HUES6 (cell line): ENCODE measurements at regions not wholly inside any gene's neighbourhood (a gene's known extent, or its start where the extent isn't known, plus 50 kb on each side); places are given as distances from the start of the nearest gene placed in this dataset.
"Not testable (repeated sequence)": the region's sequence is repeated elsewhere in the genome, so short reads cannot be mapped to it uniquely, and the experiment has no call there.

ENCODE experiments used
- H3K27ac ChIP-seq: 2 replicates; pipeline ENCODE4 v1.7.0; 2013; ENCODE audit warnings: low read depth, mild to moderate bottlenecking, low read length, inconsistent platforms
- H3K27me3 ChIP-seq: 2 replicates; pipeline ENCODE4 v1.6.1; 2013; ENCODE audit warnings: low read length; ENCODE audit not compliant: control insufficient read depth, insufficient read depth
- H3K36me3 ChIP-seq: 2 replicates; pipeline ENCODE4 v1.6.1; 2013; ENCODE audit warnings: low read length; ENCODE audit not compliant: control insufficient read depth, insufficient read depth
- H3K4me1 ChIP-seq: 2 replicates; pipeline ENCODE4 v1.6.1; 2013; ENCODE audit warnings: low read length; ENCODE audit not compliant: control insufficient read depth, insufficient read depth
- H3K4me3 ChIP-seq: 2 replicates; pipeline ENCODE4 v1.5.1; 2013; ENCODE audit warnings: low read depth, low read length
- H3K9ac ChIP-seq: one replicate; pipeline ENCODE4 v1.6.1; 2013; ENCODE audit warnings: mild to moderate bottlenecking, low read length
- H3K9me3 ChIP-seq: 2 replicates; pipeline ENCODE4 v1.6.1; 2013; ENCODE audit warnings: low read depth, low read length; ENCODE audit not compliant: control insufficient read depth, insufficient read depth

- no peaks in the 10 kb centered on the region for H3K4me1 ChIP-seq
- no peak overlapping the region for H3K27ac ChIP-seq
- no peaks in the 10 kb centered on the region for H3K27me3 ChIP-seq
- no peak overlapping the region for H3K9ac ChIP-seq
- H3K4me3 ChIP-seq = no peak overlapping the region
- no peaks in the 10 kb centered on the region for H3K9me3 ChIP-seq
- H3K36me3 ChIP-seq = no peaks in the 10 kb centered on the region
Measured at GRCh38 chr3:176840641-176841286, 356.5 kb downstream of the TBL1XR1 start.

- Histone ChIP-seq H3K27ac (no peak overlapping the region), H3K9me3 (no peaks in the 10 kb centered on the region), H3K9ac (no peak overlapping the region), H3K36me3 (no peaks in the 10 kb centered on the region), H3K4me3 (no peak overlapping the region), H3K4me1 (no peaks in the 10 kb centered on the region), H3K27me3 (no peaks in the 10 kb centered on the region)
Measured at GRCh38 chr3:176839901-176840300, 357.4 kb downstream of the TBL1XR1 start.

- Histone ChIP-seq H3K9ac (no peak overlapping the region), H3K27me3 (no peaks in the 10 kb centered on the region), H3K36me3 (no peaks in the 10 kb centered on the region), H3K4me3 (no peak overlapping the region), H3K27ac (no peak overlapping the region), H3K4me1 (no peaks in the 10 kb centered on the region), H3K9me3 (no peaks in the 10 kb centered on the region)
Measured at GRCh38 chr3:176839466-176839865, 357.8 kb downstream of the TBL1XR1 start.

GRCh38 chr3:176827244-176827643 is 370.0 kb downstream of the TBL1XR1 start:
- H3K9ac ChIP-seq, H3K27ac ChIP-seq, H3K4me3 ChIP-seq, H3K4me1 ChIP-seq, H3K36me3 ChIP-seq, H3K27me3 ChIP-seq, H3K9me3 ChIP-seq: not testable (repeated sequence)

GRCh38 chr3:176824811-176825210 is 372.5 kb downstream of the TBL1XR1 start:
- no peak overlapping the region for H3K4me3 ChIP-seq
- H3K27ac ChIP-seq = no peak overlapping the region
- H3K4me1 ChIP-seq = no peaks in the 10 kb centered on the region
- no peaks in the 10 kb centered on the region for H3K9me3 ChIP-seq
- H3K36me3 ChIP-seq = no peaks in the 10 kb centered on the region
- no peak overlapping the region for H3K9ac ChIP-seq
- H3K27me3 ChIP-seq = no peaks in the 10 kb centered on the region

GRCh38 chr3:176820764-176821163 is 376.5 kb downstream of the TBL1XR1 start:
- Histone ChIP-seq H3K4me1 (no peaks in the 10 kb centered on the region), H3K4me3 (no peak overlapping the region), H3K9me3 (no peaks in the 10 kb centered on the region), H3K27ac (no peak overlapping the region), H3K9ac (no peak overlapping the region), H3K36me3 (no peaks in the 10 kb centered on the region), H3K27me3 (no peaks in the 10 kb centered on the region)

GRCh38 chr3:176816937-176817336 is 380.3 kb downstream of the TBL1XR1 start:
- no peaks in the 10 kb centered on the region for H3K27me3 ChIP-seq

GRCh38 chr3:176814285-176814684 is 383.0 kb downstream of the TBL1XR1 start:
- H3K4me1 ChIP-seq = peaks cover 2% of the 10 kb centered on the region; the same call in 1 of the 2 replicates
- no peaks in the 10 kb centered on the region for H3K36me3 ChIP-seq
- no peak overlapping the region for H3K4me3 ChIP-seq
- H3K27ac ChIP-seq = no peak overlapping the region
- H3K9me3 ChIP-seq = no peaks in the 10 kb centered on the region
- no peaks in the 10 kb centered on the region for H3K27me3 ChIP-seq
- H3K9ac ChIP-seq = no peak overlapping the region

More at GRCh38 chr3:176816937-176817336, 380.3 kb downstream of the TBL1XR1 start:
- no peaks in the 10 kb centered on the region for H3K9me3 ChIP-seq
- H3K4me3 ChIP-seq = no peak overlapping the region
- no peak overlapping the region for H3K9ac ChIP-seq
- H3K36me3 ChIP-seq = no peaks in the 10 kb centered on the region
- no peak overlapping the region for H3K27ac ChIP-seq
- peaks cover 2% of the 10 kb centered on the region; the same call in 1 of the 2 replicates for H3K4me1 ChIP-seq

- Histone ChIP-seq H3K9ac (no peak overlapping the region), H3K4me3 (no peak overlapping the region), H3K27me3 (no peaks in the 10 kb centered on the region), H3K36me3 (no peaks in the 10 kb centered on the region), H3K4me1 (no peaks in the 10 kb centered on the region), H3K9me3 (no peaks in the 10 kb centered on the region), H3K27ac (no peak overlapping the region)
Measured at GRCh38 chr3:176807938-176808337, 389.3 kb downstream of the TBL1XR1 start.

GRCh38 chr3:176799675-176800074 is 397.6 kb downstream of the TBL1XR1 start:
- H3K4me1 ChIP-seq = peaks cover 22% of the 10 kb centered on the region
- H3K9me3 ChIP-seq = no peaks in the 10 kb centered on the region
- H3K36me3 ChIP-seq = no peaks in the 10 kb centered on the region
- no peak overlapping the region for H3K4me3 ChIP-seq
- no peaks in the 10 kb centered on the region for H3K27me3 ChIP-seq
- no peak overlapping the region for H3K9ac ChIP-seq
- no peak overlapping the region for H3K27ac ChIP-seq

- no peak overlapping the region for H3K9ac ChIP-seq
- H3K27me3 ChIP-seq = no peaks in the 10 kb centered on the region
- H3K36me3 ChIP-seq = no peaks in the 10 kb centered on the region
- H3K9me3 ChIP-seq = no peaks in the 10 kb centered on the region
- peaks cover 30% of the 10 kb centered on the region for H3K4me1 ChIP-seq
- H3K4me3 ChIP-seq = no peak overlapping the region
- H3K27ac ChIP-seq = no peak overlapping the region
Measured at GRCh38 chr3:176798680-176799079, 398.6 kb downstream of the TBL1XR1 start.
